ENCODE measurements at regions not wholly inside any gene's neighbourhood (a gene's known extent, or its start where the extent isn't known, plus 50 kb on each side); places are given as distances from the start of the nearest gene placed in this dataset.
"Not testable (repeated sequence)": the region's sequence is repeated elsewhere in the genome, so short reads cannot be mapped to it uniquely, and the experiment has no call there.

DNA sequence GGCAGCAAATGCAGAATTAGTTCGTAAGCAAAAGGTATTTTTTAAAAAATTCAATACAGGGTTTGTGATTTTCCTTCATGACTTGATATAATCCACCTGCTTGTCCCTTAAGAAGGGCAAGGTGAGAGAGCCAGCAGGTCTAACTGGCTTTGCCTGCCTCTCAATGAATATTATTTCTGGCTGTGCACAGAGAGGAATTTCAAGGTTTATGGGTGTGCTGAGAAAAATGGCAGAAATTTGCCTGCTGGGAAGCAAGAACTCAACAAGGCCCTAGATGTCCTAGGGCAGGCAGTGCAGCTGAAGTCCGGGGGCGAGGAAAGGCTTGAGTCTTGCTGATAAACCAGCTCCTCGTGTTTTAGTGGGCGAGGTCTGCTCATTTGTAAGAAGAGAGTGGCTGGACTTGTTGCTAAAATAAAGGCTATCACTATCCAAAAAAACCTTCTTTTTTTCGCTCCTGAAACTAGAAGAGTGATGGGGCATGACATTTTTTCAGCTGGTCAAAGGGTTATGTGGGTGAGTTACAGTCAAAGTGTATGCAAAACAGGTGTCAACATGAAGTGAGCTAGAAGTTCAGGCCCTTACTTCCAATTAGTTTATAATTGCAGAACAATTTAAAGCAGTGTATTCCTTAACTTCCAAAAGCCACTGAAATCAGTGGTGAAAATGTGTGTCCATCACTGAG, 385.8 kb upstream of the KLF6 start:
- DNase-seq: no peak

- DNase-seq: no peak
These were observed 385.2 kb upstream of the KLF6 start for GRCh38 chr10:4170181-4170580.

GRCh38 chr10:4169448-4169847, 384.4 kb upstream of the KLF6 start:
- DNase-seq: no peak

GRCh38 chr10:4167216-4167615, 382.2 kb upstream of the KLF6 start:
- no peak for DNase-seq

- no peak for DNase-seq
These were observed 377.7 kb upstream of the KLF6 start for GRCh38 chr10:4162571-4163286.

DNA sequence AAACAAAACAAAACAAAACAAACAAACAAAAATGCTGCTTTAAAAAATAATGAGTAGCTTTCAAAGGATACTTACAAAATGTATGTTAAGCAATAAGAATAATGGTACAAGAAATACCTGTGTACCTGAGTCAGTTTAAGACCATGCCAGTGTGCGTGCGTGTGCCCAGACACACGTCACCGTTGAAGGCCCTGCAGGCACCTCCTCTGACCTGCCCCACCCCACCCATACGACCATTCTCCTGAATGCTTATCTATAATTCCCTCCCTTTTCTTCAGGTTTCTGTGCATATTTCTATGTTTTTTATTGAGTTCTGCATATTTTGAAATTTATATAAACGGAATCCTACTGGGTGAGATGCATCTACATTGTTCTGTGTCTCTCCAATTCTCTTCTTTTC, 374.2 kb upstream of the KLF6 start:
- DNase-seq: no peak

DNA sequence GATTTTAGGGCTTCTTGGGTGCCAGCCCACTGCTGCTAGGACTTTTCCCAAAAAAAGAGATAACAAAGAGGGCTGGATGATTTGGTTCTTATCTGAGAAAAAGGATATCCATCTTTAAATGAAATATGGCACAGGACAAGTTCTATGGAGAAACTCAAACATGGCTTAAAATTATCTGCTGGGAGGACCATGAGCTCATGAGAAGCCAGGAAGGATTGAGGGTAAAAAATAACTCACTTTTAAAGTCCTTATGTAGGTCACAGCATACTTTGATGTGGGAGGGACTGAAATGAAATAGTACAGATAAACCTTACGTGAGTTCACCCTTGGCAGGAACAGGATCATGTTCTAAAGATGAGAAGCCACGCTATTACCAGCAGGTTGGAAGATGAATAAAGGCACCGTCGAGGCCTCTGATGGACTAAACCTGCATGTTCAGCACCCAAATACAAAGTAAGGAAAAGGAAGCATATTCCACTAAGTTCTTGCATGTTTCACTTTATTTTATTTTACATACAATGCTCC, 369.2 kb upstream of the KLF6 start:
- DNase-seq: no peak

DNA sequence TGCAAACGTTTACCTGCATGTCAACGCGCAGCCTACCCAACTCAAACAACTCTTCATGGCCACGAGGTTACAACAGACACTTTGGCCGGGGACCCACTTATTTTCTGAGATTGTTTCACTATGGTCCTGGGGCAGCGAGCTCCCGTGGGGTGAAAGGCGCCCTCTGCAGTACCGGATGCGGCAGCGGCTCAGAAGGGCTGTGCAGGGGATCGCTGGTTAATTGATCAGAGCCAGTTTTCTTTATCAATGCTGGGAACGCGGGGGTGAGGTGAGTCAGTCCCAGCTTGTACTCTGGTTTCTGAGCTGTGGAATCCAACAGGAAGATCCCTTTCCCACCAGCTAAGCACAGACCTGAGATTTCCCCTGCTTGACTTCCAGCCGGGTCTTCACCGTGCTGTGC, 366.5 kb upstream of the KLF6 start:
- DNase-seq: no peak

DNA sequence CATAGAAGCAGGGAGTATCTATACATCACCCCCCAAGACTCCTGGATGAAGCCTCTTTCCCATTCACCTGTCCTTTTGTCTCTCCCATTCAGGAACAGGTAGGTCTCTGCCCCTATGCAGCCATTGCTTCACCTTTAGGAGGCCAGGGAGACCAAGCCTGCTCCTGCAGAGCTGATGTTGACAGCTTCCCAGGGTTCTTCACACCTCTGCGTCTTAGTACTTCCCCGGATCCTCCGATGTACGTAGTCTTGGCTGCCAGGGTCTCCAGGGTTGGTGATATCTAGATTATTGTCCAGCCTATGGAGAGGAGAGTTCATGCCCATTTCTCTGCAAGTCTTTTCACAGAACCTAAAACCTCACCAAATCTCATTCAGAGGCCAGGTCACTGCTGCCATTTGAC, 365.7 kb upstream of the KLF6 start:
- DNase-seq: no peak

- not testable (repeated sequence) for DNase-seq
These were observed 364.5 kb upstream of the KLF6 start for GRCh38 chr10:4149460-4149859.

- no peak for DNase-seq
These were observed 362.2 kb upstream of the KLF6 start for GRCh38 chr10:4147245-4147644.

DNA sequence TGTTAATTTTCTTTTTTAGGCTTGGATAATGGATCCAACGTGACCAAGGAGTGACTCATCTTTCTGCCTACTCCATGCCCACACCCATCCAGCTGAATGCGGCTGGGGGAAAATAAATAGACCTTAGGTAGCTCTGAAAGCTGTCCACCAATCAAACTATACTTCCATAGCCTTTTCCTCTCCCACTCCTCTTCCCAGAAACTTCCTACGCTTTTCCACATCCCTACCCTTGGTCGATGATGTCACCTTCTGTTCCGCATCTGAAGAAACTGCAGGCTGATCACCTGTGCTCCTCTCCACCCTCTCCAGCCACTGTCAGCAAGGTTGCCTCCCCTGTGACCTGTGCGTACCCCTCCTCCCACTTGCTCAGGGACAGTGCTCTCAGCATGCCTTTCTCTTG, 359.8 kb upstream of the KLF6 start:
- peak in 1 of 51 donors; percentile 8 for DNase-seq

DNA sequence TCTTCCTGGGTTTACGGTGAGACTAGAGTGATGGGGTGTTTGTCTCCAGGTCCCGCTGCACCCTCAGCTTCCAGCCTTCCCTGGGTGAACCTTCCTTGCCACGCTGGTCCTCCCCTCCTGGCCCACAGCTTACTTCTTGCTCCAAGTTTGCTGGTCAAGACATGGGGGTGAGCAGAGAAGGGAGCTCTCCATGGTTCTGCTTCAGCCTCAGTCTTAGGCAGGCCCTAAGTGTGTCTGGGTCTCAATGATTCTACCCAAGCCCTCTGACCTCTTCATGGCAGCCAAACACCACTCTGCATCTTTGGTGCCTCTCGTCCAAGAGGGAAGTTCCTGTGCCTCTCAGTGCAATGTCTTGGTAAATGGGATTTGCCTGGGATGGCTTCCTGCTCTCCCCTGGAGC, 356.5 kb upstream of the KLF6 start:
- no peak for DNase-seq

DNA sequence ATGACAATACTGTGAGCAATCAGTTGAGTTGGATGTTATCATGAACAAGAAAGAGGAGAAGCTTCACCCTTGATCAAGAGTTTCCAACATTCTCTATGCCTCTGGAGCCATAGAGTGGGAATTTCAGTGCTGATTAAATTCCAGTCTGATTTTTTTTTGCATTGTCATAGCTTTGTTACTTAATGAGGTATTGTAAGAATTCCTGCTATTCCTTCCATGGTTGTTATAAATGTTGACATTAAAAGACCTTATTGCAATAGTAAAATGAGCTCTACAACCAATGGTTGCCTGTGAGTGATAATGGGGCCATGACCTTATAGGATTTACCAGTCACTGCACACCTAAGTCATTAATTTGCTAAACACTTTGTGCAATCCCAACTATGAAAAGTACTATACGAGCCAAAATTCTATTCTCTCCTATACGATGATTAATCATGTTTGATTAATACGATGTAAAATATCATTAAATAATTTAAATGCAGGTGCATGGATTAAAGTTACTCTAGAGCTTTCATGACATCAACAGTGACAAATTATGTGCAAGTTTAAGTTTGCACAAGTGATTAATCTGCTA, 353.2 kb upstream of the KLF6 start:
- DNase-seq: no peak

GRCh38 chr10:4137299-4137698, 352.3 kb upstream of the KLF6 start:
- no peak for DNase-seq

- no peak for DNase-seq
These were observed 351.1 kb upstream of the KLF6 start for GRCh38 chr10:4136121-4136520.

GRCh38 chr10:4132216-4132556, 347.2 kb upstream of the KLF6 start:
- no peak for DNase-seq

- DNase-seq: peak in 1 of 51 donors; percentile 2
These were observed 346.6 kb upstream of the KLF6 start for GRCh38 chr10:4131407-4132215.

DNA sequence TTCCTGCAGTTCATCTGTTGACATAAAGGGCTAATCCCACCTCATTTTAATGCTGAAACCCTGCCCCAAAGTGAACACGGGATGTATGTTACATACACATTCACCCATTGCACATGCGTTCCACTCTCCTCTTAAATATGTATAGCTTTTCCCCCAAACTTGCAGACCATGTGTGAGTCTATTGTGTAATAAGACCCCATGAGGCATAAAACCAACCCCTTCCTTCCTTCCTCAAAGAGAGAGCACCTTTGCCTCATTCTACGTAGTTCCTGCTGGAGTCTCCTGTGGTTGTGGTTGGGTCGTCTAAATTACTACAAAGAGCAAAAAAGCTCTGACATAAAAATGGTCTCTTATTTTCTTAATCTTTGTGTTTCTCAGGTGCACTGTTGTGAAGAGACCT, 345.7 kb upstream of the KLF6 start:
- DNase-seq: peak in 1 of 51 donors; percentile 34

- no peak for DNase-seq
These were observed 345.0 kb upstream of the KLF6 start for GRCh38 chr10:4129866-4130477.

DNA sequence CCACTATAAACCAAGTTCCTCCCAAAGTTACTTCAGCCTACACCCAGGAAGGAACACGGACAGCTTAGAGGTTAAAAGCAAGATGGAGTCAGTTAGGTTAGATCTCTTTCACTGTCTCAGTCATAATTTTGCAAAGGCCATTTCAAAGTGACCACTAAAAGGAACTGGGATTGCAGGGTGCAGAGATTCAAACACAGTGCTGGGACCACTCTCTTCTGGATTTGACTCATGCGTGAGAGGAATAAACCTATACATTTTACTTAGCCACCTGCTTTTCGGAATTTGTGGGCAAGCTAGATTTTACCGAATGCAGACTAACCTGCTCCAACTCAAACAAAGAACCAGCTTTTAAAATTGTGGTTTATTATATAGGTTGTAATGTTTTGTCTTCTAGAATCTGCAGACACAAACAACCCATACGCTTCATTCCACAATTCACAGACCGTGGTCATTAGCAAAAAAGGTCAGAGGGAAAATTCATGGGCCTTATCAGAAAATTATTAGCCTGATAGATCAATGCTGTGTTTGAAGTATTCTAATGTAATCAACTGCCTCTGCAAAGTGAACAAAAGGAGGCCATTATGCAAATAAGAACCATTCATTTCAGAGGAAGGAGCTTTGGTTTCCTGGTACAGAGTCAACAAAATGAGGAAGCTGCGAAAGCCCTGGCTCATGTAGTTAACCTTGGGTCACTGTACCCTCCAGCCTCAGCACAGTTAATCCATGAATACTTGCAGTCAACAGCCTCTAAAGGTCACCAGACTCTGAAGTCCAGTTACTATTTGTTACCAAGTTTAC, 342.7 kb upstream of the KLF6 start:
- DNase-seq: no peak
